ENCODE measurements at regions not wholly inside any gene's neighbourhood (a gene's known extent, or its start where the extent isn't known, plus 50 kb on each side); places are given as distances from the start of the nearest gene placed in this dataset.

DNA sequence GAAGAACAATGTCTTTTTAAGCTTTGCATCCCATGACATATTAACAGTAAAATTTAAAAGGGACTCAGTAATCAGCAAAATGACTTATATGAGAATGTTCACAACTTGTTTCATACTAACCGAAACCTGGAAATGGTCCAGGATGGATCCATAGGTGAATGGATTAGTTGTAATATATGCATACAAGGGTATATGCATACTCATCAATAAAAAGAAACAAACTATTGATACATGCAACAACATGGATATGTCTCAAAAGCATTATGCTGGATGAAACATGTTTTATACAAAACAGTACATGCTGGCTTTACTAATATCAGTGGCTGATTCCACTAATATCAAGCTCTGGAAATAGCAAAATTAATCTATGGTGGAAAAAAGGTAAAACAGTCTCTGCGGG lies 108.5 kb upstream of the HIVEP1 start:
- no peaks in the 10 kb centered on the region for H3K27me3 ChIP-seq (ENCODE audit: insufficient read depth, poor library complexity, severe bottlenecking)
- no peak overlapping the region for H3K4me3 ChIP-seq (replicated peaks; ENCODE audit: insufficient read depth, low read length)
- TF ChIP-seq, protein P1, sequence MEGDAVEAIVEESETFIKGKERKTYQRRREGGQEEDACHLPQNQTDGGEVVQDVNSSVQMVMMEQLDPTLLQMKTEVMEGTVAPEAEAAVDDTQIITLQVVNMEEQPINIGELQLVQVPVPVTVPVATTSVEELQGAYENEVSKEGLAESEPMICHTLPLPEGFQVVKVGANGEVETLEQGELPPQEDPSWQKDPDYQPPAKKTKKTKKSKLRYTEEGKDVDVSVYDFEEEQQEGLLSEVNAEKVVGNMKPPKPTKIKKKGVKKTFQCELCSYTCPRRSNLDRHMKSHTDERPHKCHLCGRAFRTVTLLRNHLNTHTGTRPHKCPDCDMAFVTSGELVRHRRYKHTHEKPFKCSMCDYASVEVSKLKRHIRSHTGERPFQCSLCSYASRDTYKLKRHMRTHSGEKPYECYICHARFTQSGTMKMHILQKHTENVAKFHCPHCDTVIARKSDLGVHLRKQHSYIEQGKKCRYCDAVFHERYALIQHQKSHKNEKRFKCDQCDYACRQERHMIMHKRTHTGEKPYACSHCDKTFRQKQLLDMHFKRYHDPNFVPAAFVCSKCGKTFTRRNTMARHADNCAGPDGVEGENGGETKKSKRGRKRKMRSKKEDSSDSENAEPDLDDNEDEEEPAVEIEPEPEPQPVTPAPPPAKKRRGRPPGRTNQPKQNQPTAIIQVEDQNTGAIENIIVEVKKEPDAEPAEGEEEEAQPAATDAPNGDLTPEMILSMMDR (IDR thresholded peaks at IDR 0.05; ENCODE audit: insufficient read depth, low read length): no peak
- no peak for TF ChIP-seq POLR2AphosphoS5 (IDR thresholded peaks at IDR 0.05; ENCODE audit: low read depth)

DNA sequence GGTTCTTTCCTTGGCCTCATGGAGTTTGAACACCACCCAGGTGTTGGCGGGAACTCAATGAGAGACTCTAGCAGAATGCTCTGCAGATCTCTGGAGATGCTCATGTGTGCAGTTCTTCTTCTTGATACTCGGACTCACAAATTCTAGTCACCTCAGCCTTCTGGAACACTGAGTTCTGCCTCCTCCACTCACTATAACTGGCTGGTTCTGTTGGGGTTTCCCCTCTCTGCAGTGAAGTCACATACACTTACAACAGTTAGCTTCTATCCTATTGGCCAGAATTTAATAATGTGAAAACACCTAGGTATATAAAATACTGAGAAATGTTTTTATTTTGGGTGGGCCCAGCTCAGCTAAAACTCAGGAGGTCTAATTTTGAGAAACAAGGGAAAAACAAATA lies 109.6 kb upstream of the HIVEP1 start:
- Histone ChIP-seq H3K4me3 (replicated peaks; ENCODE audit: insufficient read depth, low read length) (no peak overlapping the region), H3K27ac (replicated peaks) (no peak overlapping the region), H3K27me3 (ENCODE audit: insufficient read depth, poor library complexity, severe bottlenecking) (no peaks in the 10 kb centered on the region)
- TF ChIP-seq GABPA (IDR thresholded peaks at IDR 0.05; ENCODE audit: low read depth) (no peak), POLR2AphosphoS5 (IDR thresholded peaks at IDR 0.05; ENCODE audit: low read depth) (no peak), SPI1 (IDR thresholded peaks at IDR 0.05; ENCODE audit: borderline replicate concordance, low read depth) (no peak)
- TF ChIP-seq, protein P2, sequence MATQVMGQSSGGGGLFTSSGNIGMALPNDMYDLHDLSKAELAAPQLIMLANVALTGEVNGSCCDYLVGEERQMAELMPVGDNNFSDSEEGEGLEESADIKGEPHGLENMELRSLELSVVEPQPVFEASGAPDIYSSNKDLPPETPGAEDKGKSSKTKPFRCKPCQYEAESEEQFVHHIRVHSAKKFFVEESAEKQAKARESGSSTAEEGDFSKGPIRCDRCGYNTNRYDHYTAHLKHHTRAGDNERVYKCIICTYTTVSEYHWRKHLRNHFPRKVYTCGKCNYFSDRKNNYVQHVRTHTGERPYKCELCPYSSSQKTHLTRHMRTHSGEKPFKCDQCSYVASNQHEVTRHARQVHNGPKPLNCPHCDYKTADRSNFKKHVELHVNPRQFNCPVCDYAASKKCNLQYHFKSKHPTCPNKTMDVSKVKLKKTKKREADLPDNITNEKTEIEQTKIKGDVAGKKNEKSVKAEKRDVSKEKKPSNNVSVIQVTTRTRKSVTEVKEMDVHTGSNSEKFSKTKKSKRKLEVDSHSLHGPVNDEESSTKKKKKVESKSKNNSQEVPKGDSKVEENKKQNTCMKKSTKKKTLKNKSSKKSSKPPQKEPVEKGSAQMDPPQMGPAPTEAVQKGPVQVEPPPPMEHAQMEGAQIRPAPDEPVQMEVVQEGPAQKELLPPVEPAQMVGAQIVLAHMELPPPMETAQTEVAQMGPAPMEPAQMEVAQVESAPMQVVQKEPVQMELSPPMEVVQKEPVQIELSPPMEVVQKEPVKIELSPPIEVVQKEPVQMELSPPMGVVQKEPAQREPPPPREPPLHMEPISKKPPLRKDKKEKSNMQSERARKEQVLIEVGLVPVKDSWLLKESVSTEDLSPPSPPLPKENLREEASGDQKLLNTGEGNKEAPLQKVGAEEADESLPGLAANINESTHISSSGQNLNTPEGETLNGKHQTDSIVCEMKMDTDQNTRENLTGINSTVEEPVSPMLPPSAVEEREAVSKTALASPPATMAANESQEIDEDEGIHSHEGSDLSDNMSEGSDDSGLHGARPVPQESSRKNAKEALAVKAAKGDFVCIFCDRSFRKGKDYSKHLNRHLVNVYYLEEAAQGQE (IDR thresholded peaks at IDR 0.05; ENCODE audit: insufficient replicate concordance, low read depth): no peak
- TF ChIP-seq, protein P1 (IDR thresholded peaks at IDR 0.05; ENCODE audit: insufficient read depth, low read length): no peak
- no peak for DNase-seq (ENCODE audit: low read depth in 1 of 2, low spot score in 1 of 2)

More for the DNA sequence above, 108.5 kb upstream of the HIVEP1 start:
- no peak for DNase-seq (ENCODE audit: low read depth in 1 of 2, low spot score in 1 of 2)
- H3K27ac ChIP-seq (replicated peaks): no peak overlapping the region

DNA sequence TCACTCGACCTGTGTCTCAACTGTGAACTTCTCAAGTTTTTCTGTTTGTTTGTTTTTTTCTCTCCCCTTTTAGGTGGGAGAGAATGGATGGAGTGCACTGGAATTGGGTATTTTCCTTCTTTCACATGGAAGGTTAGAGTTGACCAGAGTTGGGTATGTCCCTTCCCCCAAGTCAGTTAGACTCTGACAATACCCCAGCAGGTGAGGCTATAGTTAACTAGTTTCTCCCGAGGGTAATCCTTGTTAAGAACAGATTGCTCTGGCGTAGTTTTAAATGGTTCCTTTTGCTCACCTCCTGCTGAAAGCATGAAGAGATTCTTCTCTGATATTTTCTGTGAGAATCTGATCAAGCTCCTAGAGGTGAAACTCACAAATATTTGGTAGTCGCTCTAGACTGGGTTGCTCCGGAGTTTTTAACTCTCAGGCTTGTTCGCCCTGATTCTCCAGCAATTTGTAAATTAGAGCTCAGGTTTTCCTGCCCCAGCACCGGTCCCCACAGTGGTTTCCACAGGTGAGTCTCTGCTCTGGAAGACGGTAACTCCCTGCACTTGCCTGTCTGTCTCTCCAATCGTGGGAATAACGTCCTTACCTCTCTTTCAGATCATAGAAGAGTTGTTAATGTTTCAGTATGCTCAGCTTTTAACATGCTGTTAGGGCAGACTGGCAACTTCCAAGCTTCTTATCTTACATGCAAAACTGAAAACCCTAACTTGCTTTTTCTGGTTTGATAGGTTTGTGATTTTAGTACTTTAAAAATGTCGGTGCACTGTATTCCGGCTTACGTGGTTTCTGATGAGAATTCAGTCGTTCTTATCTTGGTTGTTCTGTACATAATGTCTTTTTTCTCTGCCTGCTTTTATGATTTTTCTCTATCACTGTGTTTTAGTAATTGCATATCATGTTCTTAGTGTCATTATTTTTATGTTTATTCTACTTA lies 111.2 kb upstream of the HIVEP1 start:
- Histone ChIP-seq H3K27me3 (ENCODE audit: insufficient read depth, poor library complexity, severe bottlenecking) (no peaks in the 10 kb centered on the region), H3K27ac (replicated peaks) (no peak overlapping the region), H3K4me3 (replicated peaks; ENCODE audit: insufficient read depth, low read length) (no peak overlapping the region)
- no peak for DNase-seq (ENCODE audit: low read depth in 1 of 2, low spot score in 1 of 2)
- TF ChIP-seq, protein P1 (IDR thresholded peaks at IDR 0.05; ENCODE audit: insufficient read depth, low read length): no peak
- TF ChIP-seq POLR2AphosphoS5 (IDR thresholded peaks at IDR 0.05; ENCODE audit: low read depth) (no peak), SPI1 (IDR thresholded peaks at IDR 0.05; ENCODE audit: borderline replicate concordance, low read depth) (no peak), GABPA (IDR thresholded peaks at IDR 0.05; ENCODE audit: low read depth) (no peak)
- TF ChIP-seq, protein P2 (IDR thresholded peaks at IDR 0.05; ENCODE audit: insufficient replicate concordance, low read depth): no peak

All from HL-60 (cell line).